Kasumi-1 (cell line): ENCODE measurements at regions not wholly inside any gene's neighbourhood (a gene's known extent, or its start where the extent isn't known, plus 50 kb on each side); places are given as distances from the start of the nearest gene placed in this dataset.
A peak's percentile ranks its signal among the peaks of the same experiment; 100 is the strongest.
"Not testable (repeated sequence)": the region's sequence is repeated elsewhere in the genome, so short reads cannot be mapped to it uniquely, and the experiment has no call there.

Experiments
- DNase-seq, 2 experiments: peaks; one replicate each; lab custom pipeline; 2025; lab: John Stamatoyannopoulos, UW

DNA sequence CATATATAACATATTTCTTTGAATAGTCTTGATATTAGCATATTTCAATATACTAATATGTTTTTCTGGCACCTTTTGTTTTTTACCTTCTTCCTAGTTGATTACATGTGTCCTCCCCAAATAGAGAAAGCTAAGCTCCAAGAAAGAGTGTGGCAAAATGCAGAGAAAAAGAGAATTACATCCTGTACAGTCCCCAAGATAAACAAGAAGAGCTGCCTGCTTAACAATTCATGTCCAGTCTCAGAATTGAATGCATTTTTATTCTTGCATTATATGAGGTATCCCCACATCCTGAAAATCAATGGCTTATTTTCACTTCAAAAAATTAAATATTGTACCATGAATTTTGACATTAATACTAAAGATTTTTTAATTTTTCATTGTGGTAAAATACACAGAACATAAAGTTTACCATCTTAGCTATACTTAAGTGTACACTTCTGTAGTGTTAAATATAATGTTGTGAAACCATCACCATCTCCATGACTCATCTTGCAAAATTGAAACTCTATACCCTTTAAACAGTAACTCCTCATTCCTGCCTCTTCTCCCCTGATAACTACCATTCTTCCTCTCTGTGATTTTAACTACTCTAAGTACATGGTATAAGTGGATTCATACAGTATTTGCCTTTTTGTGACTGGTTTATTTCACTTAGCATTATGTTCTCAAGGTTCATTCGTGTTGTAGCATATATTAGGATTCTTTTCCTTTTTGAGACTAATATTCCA lies 490.3 kb downstream of the COL12A1 start:
- peak; percentile 41 to 56 for DNase-seq

DNA sequence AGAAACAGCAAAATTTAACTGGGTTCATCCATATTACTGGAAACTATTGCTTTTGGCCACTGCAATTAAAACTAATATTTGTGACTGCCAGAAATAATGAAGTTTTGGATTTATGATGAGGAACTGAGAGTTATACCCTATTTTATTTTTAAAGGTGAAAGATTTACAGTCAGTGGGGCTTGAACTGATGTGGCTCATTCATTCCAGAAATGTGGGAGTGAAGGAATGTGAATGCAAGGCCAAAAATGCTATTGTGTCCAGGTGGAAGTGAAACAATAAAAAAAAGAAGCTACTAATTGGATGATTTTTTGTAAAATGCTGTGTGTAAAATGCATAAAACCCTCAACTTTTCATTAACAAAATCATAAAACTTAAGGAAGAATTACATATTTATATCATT lies 491.9 kb downstream of the COL12A1 start:
- DNase-seq, result no peak

DNA sequence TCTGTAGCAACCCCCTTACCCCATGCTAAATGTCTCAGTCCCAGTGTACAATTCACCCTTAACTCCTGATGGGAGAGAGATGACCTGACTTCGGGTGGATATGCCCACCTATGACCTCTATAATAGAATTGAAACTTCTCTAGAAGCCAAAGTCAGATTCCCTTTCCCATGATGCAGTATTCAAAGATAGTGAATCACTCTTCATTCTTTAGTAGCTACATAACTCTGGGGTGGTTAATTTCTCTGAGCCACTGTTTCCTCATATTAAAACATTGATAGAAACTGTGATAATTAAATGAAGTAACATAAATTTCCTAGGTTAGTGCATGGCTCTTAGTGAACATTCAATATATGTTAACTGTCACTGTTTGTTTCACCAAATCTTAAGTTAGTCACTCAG lies 500.4 kb downstream of the COL12A1 start:
- no peak for DNase-seq

GRCh38 chr6:74704540-74704939 lies 501.3 kb downstream of the COL12A1 start:
- not testable (repeated sequence) for DNase-seq

DNA sequence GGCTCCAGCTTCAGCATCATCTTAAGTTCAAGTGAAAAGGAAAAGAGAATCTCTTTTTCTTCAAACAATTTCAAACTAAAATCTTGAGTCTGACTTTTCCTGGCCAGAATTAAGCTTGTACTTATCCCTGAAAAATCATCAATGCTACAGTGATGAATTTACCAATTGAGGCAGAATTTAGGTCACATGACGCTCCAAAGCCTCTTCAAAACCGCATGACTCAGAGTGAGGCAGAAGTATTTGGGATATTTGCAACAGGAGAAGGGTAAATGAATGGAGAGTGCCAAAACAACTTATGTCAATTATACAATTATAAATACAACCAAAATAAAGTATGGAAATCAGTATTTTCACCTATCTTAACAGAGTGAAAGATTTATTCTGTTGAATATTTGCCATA lies 515.5 kb downstream of the COL12A1 start:
- no peak for DNase-seq

GRCh38 chr6:74689601-74690000 lies 516.3 kb downstream of the COL12A1 start:
- no peak for DNase-seq

DNA sequence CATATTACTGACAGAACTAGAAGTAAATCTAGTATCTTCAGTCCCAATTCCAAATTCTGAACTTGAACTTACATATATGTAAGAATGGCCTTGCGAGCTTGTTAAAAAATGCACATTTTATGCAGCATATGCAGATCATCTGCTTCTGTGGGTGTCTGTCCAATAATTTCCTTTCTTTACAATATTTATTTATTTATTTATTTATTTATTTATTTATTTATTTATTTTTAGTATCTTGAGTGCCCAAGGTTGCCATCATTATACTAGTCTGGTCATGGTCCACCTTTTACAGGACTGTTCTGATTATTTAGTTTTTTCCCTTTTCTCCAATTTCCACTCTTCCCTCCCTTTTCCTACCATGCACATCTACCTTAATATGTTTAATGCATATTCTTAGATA lies 528.4 kb downstream of the COL12A1 start:
- DNase-seq, result no peak

- no peak for DNase-seq
Observed at GRCh38 chr6:74676906-74677305, 528.9 kb downstream of the COL12A1 start.

DNA sequence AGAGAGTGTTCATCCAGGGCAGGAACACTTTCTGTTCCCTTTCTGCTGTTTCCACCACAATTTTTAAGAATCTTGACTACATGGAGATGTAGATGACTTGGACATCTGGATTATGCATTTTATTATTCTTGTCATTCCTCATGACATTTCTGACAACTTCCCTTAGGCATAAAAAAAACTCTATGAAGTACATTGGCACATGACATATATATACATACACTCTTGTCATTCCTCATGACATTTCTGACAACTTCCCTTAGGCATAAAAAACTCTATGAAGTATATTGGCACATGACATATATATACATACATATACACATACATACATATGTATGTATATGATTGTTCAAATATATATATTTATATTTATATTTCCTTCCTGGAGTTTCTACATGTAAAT lies 531.5 kb downstream of the COL12A1 start:
- no peak for DNase-seq

DNA sequence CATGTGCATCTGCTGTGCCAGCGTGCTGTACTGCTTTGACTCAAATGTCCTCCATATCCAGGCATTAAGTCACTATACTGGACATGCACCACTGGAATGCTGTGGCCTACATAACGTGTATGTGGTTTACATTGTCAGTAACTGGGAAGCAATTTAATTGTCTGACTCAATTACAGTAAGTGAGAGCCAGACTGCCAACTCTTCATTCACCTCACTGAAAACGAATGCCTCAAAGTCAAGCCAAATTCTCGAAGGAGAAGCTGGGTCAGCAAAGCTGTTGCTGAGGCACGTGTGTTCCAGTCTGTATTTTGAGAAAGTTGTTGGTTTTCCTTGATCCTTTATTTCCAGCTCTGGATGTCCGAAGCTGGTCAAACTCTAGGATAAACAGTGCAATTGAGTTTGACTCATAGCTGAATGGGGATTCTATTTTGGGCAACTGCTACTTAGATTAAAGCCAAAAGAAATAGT lies 534.3 kb downstream of the COL12A1 start:
- no peak for DNase-seq

GRCh38 chr6:74658391-74658790 lies 547.5 kb downstream of the COL12A1 start:
- no peak for DNase-seq

DNA sequence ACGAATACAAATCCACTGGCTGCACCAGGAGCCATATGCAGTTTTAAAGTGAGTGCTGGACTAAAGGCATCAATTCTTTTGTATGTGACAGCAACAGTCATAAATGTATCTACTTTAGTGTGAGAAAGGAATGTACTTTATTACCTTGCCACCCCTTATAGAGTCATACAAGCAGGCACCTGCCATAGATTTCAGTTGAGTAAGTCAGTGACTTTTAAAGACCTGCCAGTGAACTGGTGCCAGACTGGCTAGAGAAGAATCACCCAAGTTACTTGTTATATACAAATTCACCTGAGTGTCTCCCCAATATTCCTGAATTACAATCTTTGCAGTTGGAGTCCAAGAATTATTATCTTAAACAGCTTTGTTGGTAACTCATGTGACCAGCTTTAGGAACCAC lies 547.9 kb downstream of the COL12A1 start:
- DNase-seq, result no peak

DNA sequence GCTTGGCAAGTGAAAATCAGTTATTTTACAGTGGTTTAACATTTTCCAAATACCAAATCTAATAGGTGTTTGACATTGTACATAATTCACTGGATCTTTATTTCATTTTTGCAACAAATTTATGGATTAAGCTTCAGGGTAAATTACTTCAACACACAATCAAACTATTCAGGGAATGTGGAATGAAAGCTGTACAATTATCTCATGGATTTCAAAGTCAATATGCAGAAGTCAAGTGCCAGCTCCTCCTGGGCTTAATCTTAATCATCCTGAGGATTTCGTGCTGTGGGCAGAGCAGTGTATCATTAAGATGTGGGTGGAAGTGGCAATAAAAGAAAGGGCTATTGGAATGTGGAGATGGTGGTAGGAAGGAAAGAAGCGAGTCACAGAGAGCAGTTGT lies 548.8 kb downstream of the COL12A1 start:
- DNase-seq, result no peak

- DNase-seq, result no peak
Observed at GRCh38 chr6:74656453-74656852, 549.4 kb downstream of the COL12A1 start.

DNA sequence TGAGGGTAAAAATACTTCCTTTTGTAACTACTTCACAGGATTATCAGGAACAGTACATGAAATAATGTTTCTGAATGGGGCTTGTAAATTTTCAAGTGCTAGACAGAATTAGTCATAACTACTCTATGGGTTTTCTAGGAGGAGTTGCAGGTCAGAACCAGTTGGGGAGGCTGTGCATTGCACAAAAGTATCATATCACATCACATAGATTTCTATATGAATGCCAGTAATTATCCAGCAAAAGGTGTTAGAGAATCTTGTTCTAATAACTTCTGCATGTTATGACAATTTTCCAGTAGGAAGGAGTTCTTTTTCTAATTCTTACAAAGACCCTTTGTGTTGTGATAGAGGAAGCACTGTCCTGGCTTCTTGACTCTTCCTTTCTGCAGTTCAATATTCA lies 551.6 kb downstream of the COL12A1 start:
- no peak for DNase-seq

- DNase-seq, result no peak
Observed at GRCh38 chr6:74651948-74652842, 553.7 kb downstream of the COL12A1 start.

DNA sequence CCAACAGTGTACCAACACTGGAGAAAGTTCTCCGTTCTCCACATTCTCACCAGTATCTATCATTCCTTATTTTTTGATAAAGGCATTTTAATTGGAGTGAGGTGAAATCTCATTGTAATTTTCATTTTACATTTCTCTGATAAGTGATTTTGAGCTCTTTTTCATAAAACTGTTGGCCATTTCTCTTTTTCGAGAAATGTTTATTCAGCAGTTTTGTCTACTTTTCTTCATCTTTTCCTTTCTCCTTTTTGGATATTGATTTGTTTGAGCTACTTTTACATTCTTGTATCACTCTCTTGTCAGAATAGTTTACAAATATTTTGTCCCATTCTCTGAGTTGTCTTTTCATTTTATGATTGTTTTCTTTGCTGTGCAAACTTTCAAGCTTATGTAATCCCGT lies 555.2 kb downstream of the COL12A1 start:
- no peak for DNase-seq

- no peak for DNase-seq
Observed at GRCh38 chr6:74646461-74646860, 559.4 kb downstream of the COL12A1 start.

- DNase-seq, result no peak
Observed at GRCh38 chr6:74645108-74645849, 560.6 kb downstream of the COL12A1 start.

- no peak for DNase-seq
Observed at GRCh38 chr6:74642101-74642500, 563.8 kb downstream of the COL12A1 start.

DNA sequence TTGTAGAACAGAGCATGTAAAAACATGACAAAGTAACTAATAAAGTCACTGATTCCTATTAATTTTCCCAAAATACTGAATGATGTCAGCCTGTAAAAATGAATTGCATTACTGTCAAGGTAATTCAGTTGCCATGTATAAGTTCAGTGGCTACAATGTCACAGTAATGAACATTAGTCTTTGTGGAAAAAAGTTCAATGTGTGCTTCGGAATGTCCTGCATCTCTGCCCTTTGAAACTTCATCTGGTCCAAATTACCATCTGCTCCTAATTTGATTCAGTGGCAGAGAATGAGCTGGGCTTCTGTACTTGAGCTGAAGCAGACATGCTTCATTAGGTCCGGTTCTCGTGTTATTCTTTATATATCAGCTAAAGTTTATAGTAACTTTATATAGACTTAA lies 567.4 kb downstream of the COL12A1 start:
- DNase-seq, result no peak

DNA sequence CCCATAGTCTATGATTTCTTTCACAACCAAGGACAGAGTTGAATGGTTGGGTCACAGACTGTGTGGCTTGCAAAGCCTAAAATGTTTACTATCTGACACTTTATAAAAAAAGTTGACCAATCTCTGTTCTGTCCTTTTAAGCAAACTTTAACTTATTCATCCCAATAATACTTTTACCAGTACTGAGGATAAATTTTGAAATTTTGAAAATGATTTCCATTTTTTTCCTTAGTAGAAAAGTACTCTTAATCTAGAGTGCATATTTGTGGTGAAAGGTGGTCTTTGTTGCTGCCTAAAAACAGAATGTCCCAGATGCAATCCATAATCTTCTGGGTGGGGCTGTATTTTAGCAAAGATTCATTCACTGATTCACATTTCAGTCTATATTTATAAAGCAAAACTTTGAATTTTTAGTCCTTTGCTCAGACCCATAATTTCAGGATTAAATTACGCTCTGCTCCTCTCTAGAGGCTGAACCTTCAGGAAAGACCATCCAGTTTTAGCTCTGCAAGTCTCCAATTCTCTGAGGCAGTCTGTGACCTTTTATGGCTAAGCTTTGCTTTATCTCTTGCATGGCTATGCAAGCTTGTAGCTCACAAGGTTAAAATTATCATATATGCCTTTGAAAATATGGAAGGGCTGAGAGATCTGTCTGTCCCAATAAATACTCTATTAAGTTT lies 573.5 kb downstream of the COL12A1 start:
- DNase-seq, result no peak
